ENCODE measurements at regions not wholly inside any gene's neighbourhood (a gene's known extent, or its start where the extent isn't known, plus 50 kb on each side); places are given as distances from the start of the nearest gene placed in this dataset.

GRCh38 chr6:112481211-112481610 lies 134.1 kb downstream of the RFPL4B start:
- DNase-seq (ENCODE audit: low read depth): no peak
- no peak for TF ChIP-seq CTCF (IDR thresholded peaks at IDR 0.05; ENCODE audit: control insufficient read depth, extremely low read depth, insufficient read depth)
- no peak overlapping the region for H3K4me3 ChIP-seq (ENCODE audit: low read depth, low read length)

GRCh38 chr6:112482373-112482772 lies 135.2 kb downstream of the RFPL4B start:
- no peak for TF ChIP-seq CTCF (IDR thresholded peaks at IDR 0.05; ENCODE audit: control insufficient read depth, extremely low read depth, insufficient read depth)
- DNase-seq (ENCODE audit: low read depth): no peak

GRCh38 chr6:112485120-112485826 lies 138.1 kb downstream of the RFPL4B start:
- DNase-seq (ENCODE audit: low read depth): no peak
- TF ChIP-seq CTCF (IDR thresholded peaks at IDR 0.05; ENCODE audit: control insufficient read depth, extremely low read depth, insufficient read depth): no peak
- no peak overlapping the region for H3K4me3 ChIP-seq (ENCODE audit: low read depth, low read length)

More at GRCh38 chr6:112482373-112482772, 135.2 kb downstream of the RFPL4B start:
- H3K4me3 ChIP-seq (ENCODE audit: low read depth, low read length): no peak overlapping the region

- no peak overlapping the region for H3K4me3 ChIP-seq (ENCODE audit: low read depth, low read length)
- DNase-seq (ENCODE audit: low read depth): no peak
- no peak for TF ChIP-seq CTCF (IDR thresholded peaks at IDR 0.05; ENCODE audit: control insufficient read depth, extremely low read depth, insufficient read depth)
Measured at GRCh38 chr6:112485827-112486212, 138.7 kb downstream of the RFPL4B start.

- no peak for TF ChIP-seq CTCF (IDR thresholded peaks at IDR 0.05; ENCODE audit: control insufficient read depth, extremely low read depth, insufficient read depth)
- no peak overlapping the region for H3K4me3 ChIP-seq (ENCODE audit: low read depth, low read length)
- no peak for DNase-seq (ENCODE audit: low read depth)
Measured at GRCh38 chr6:112486454-112486853, 139.3 kb downstream of the RFPL4B start.

- DNase-seq (ENCODE audit: low read depth): no peak
- H3K4me3 ChIP-seq (ENCODE audit: low read depth, low read length): no peak overlapping the region
- TF ChIP-seq CTCF (IDR thresholded peaks at IDR 0.05; ENCODE audit: control insufficient read depth, extremely low read depth, insufficient read depth): no peak
Measured at GRCh38 chr6:112488238-112488637, 141.1 kb downstream of the RFPL4B start.

- DNase-seq (ENCODE audit: low read depth): no peak
- no peak overlapping the region for H3K4me3 ChIP-seq (ENCODE audit: low read depth, low read length)
- TF ChIP-seq CTCF (IDR thresholded peaks at IDR 0.05; ENCODE audit: control insufficient read depth, extremely low read depth, insufficient read depth): no peak
Measured at GRCh38 chr6:112501705-112502104, 154.6 kb downstream of the RFPL4B start.
